HCT116 (cell line): ENCODE measurements at regions not wholly inside any gene's neighbourhood (a gene's known extent, or its start where the extent isn't known, plus 50 kb on each side); places are given as distances from the start of the nearest gene placed in this dataset.

Experiments used
- ATAC-seq: fragments of 200-7000 bp; cut with Tn5 transposase; 2 replicates; pipeline ENCODE4 v1.9.1; 2020; ENCODE audit warnings: mild to moderate bottlenecking, moderate library complexity
- BruUV-seq: library from RNA; stranded (reverse); fragments of 400-500 nt; replicated peaks from 2 replicates; lab custom pipeline; 2021; lab: Mats Ljungman, UMichigan
- CTCF ChIA-PET: fragments of 300-600 bp; sonication (Branson Sonifier 250); formaldehyde crosslinking; loops from one replicate; lab custom pipeline; 2021; ENCODE audit warnings: antibody characterized with exemption; lab: Charles Lee
- POLR2A ChIA-PET: fragments of 300-600, 350-600 bp; sonication (Branson Sonifier 250); formaldehyde crosslinking; loops from one replicate; lab custom pipeline; 2021; ENCODE audit warnings: antibody characterized with exemption; lab: Charles Lee
- RAD21 ChIA-PET, 2 experiments: fragments of 300-600 bp; sonication (Branson Sonifier 250); formaldehyde crosslinking; loops; one replicate each; lab custom pipeline; 2023; ENCODE audit warnings: low total read pairs in 2 of 2; ENCODE audit not compliant: uncharacterized antibody in 2 of 2, unreplicated experiment in 2 of 2, low non-redundant PET in 1 of 2; lab: Charles Lee
- DNase-seq: peaks from one replicate; pipeline ENCODE4 v3.0.0-alpha.2; 2010; ENCODE audit warnings: low read depth, low spot score
- H2AFZ ChIP-seq: fragments of 200-600 bp; shearing (Covaris generic), sonication (generic); 2 replicates; pipeline ENCODE4 v1.6.1; 2017; ENCODE audit warnings: low read depth, mixed run types, mixed read lengths, antibody characterized with exemption, low read length; ENCODE audit not compliant: poor library complexity, severe bottlenecking
- H3K27ac ChIP-seq: 2 replicates; pipeline ENCODE4 v1.5.1; 2012; ENCODE audit warnings: low read depth, low read length
- H3K27me3 ChIP-seq: fragments of 200-600 bp; sonication (generic); 2 replicates; pipeline ENCODE4 v1.6.1; 2016; ENCODE audit warnings: mixed run types, low read length, mixed read lengths; ENCODE audit not compliant: insufficient read depth
- H3K36me3 ChIP-seq, 2 experiments: fragments of 200-500 bp in 1 of 2; fragments of 200-600 bp in 1 of 2; sonication (Bioruptor generic) in 1 of 2; sonication (generic) in 1 of 2; 2 replicates each; pipeline versions ENCODE4 v1.5.1 to v1.6.1; 2014 to 2016; ENCODE audit warnings: low read length in 2 of 2, inconsistent platforms in 1 of 2, mixed read lengths in 1 of 2, mixed run types in 1 of 2; ENCODE audit not compliant: insufficient read depth in 2 of 2, control insufficient read depth in 1 of 2
- H3K4me1 ChIP-seq, 2 experiments: fragments of 200-600 bp in 1 of 2; sonication (generic) in 1 of 2; 2 replicates each; pipeline versions ENCODE4 v1.5.1 to v1.6.1; 2012 to 2017; ENCODE audit warnings: low read length in 2 of 2, inconsistent platforms in 1 of 2, mild to moderate bottlenecking in 1 of 2, mixed read lengths in 1 of 2, mixed run types in 1 of 2, moderate library complexity in 1 of 2; ENCODE audit not compliant: insufficient read depth in 2 of 2, control insufficient read depth in 1 of 2
- H3K4me2 ChIP-seq: fragments of 200-600 bp; sonication (generic); 2 replicates; pipeline ENCODE4 v1.6.1; 2017; ENCODE audit warnings: mixed run types, low read length, mixed read lengths
- H3K4me3 ChIP-seq, 2 experiments: fragments of 200-600 bp in 1 of 2; sonication (generic) in 1 of 2; replicated peaks in 1 of 2; 2 replicates each; pipeline ENCODE4 v1.5.1; 2011 to 2016; ENCODE audit warnings: low read length in 2 of 2, control low read depth in 1 of 2, low read depth in 1 of 2, mild to moderate bottlenecking in 1 of 2, mixed read lengths in 1 of 2, mixed run types in 1 of 2
- H3K79me2 ChIP-seq: fragments of 200-600 bp; sonication (generic); 2 replicates; pipeline ENCODE4 v1.6.1; 2017; ENCODE audit warnings: mild to moderate bottlenecking, mixed run types, low read length, moderate library complexity, mixed read lengths; ENCODE audit not compliant: insufficient read depth
- H3K9ac ChIP-seq: fragments of 200-600 bp; sonication (generic); 2 replicates; pipeline ENCODE4 v1.6.1; 2016; ENCODE audit warnings: low read length, mixed read lengths
- H3K9me2 ChIP-seq: fragments of 200-600 bp; sonication (generic), shearing (Covaris generic); 2 replicates; pipeline ENCODE4 v1.6.1; 2017; ENCODE audit warnings: mixed run types, mild to moderate bottlenecking, moderate library complexity; ENCODE audit not compliant: insufficient read depth
- H3K9me3 ChIP-seq, 2 experiments: fragments of 200-500 bp in 1 of 2; fragments of 200-600 bp in 1 of 2; sonication (Bioruptor generic) in 1 of 2; sonication (generic) in 1 of 2; 2 replicates each; pipeline ENCODE4 v1.6.1; 2014 to 2017; ENCODE audit warnings: low read length in 2 of 2, mixed read lengths in 2 of 2, inconsistent platforms in 1 of 2, low read depth in 1 of 2, mild to moderate bottlenecking in 1 of 2, mixed run types in 1 of 2, moderate library complexity in 1 of 2; ENCODE audit not compliant: control insufficient read depth in 1 of 2, insufficient read depth in 1 of 2
- H4K20me1 ChIP-seq: fragments of 200-600 bp; sonication (generic), shearing (Covaris generic); 2 replicates; pipeline ENCODE4 v1.6.1; 2017; ENCODE audit warnings: mixed run types, mild to moderate bottlenecking, moderate library complexity; ENCODE audit not compliant: insufficient read depth
- CBX3 ChIP-seq: IDR thresholded peaks from 2 replicates; pipeline ENCODE4 v1.6.1; 2012; ENCODE audit warnings: low read depth
- EGR1 ChIP-seq: IDR thresholded peaks from 2 replicates; pipeline ENCODE4 v1.6.1; 2012; ENCODE audit warnings: low read depth
- ELF1 ChIP-seq: IDR thresholded peaks from 2 replicates; pipeline ENCODE4 v1.6.1; 2012; ENCODE audit warnings: low read depth, borderline replicate concordance
- EZH2phosphoT487 ChIP-seq: fragments of 200-600 bp; IDR thresholded peaks from 2 replicates; pipeline ENCODE4 v1.6.1; 2018; ENCODE audit warnings: antibody characterized with exemption, borderline replicate concordance
- JUND ChIP-seq: IDR thresholded peaks from 2 replicates; pipeline ENCODE4 v1.6.1; 2012
- MAX ChIP-seq: IDR thresholded peaks from 2 replicates; pipeline ENCODE4 v1.6.1; 2012
- POLR2AphosphoS5 ChIP-seq: IDR thresholded peaks from 2 replicates; pipeline ENCODE4 v1.6.1; 2011; ENCODE audit warnings: mild to moderate bottlenecking, low read depth, low read length, moderate library complexity
- RAD21 ChIP-seq: IDR thresholded peaks from 2 replicates; pipeline ENCODE4 v1.6.1; 2012; ENCODE audit warnings: low read depth, mild to moderate bottlenecking
- REST ChIP-seq: IDR thresholded peaks from 2 replicates; pipeline ENCODE4 v1.6.1; 2012; ENCODE audit warnings: low read depth
- SP1 ChIP-seq: IDR thresholded peaks from 2 replicates; pipeline ENCODE4 v1.6.1; 2012; ENCODE audit warnings: low read depth
- SRF ChIP-seq: IDR thresholded peaks from 2 replicates; pipeline ENCODE4 v1.6.1; 2012; ENCODE audit warnings: low read depth
- YY1 ChIP-seq: IDR thresholded peaks from 2 replicates; pipeline ENCODE4 v1.6.1; 2011; ENCODE audit warnings: low read length, low read depth, moderate library complexity, mild to moderate bottlenecking; ENCODE audit not compliant: insufficient replicate concordance; ENCODE audit errors: extremely low read depth
- ZNF274 ChIP-seq: fragments of 200-500 bp; sonication (Bioruptor generic); IDR thresholded peaks from 2 replicates; pipeline ENCODE4 v1.6.1; 2014; ENCODE audit warnings: mild to moderate bottlenecking, low read depth, low read length, inconsistent platforms
- intact Hi-C: fragments of 100-400 bp; cut with micrococcal nuclease; formaldehyde crosslinking; loops from 2 replicates; pipeline ENCODE4 v1.10.0; 2022

GRCh38 chr13:68574053-68574452, 1343.9 kb upstream of the PCDH9 start:
- H3K27me3 ChIP-seq = no peaks in the 10 kb centered on the region
- no peaks in the 10 kb centered on the region for H3K36me3 ChIP-seq
- no peaks in the 10 kb centered on the region for H3K9me3 ChIP-seq
- ChIA-PET RAD21 (interaction anchor here in 1 of 2 experiments (0.6 kb wide), 1 partner anchor 9 kb away, joined by 5 read pairs; no protein-coding TSS in a partner anchor), POLR2A (no interaction called here), CTCF (no interaction called here)
- no peak overlapping the region for H2AFZ ChIP-seq
- no peaks in the 10 kb centered on the region for H4K20me1 ChIP-seq
- no peak overlapping the region for H3K27ac ChIP-seq
- no TSS peak for BruUV-seq
- no peak overlapping the region for H3K9ac ChIP-seq
- TF ChIP-seq SRF (no peak), ELF1 (no peak), EGR1 (no peak), REST (no peak), EZH2phosphoT487 (no peak), JUND (no peak), RAD21 (no peak), CBX3 (no peak), POLR2AphosphoS5 (no peak), SP1 (no peak), MAX (no peak), YY1 (no peak), ZNF274 (no peak)
- no peaks in the 10 kb centered on the region for H3K79me2 ChIP-seq
- DNase-seq (no peak), ATAC-seq (no peak)
- H3K4me3 ChIP-seq = no peak overlapping the region
- intact Hi-C loops = no loop called here
- no peak overlapping the region for H3K4me2 ChIP-seq
- no peaks in the 10 kb centered on the region for H3K9me2 ChIP-seq
- H3K4me1 ChIP-seq = no peaks in the 10 kb centered on the region
